22Rv1 (cell line): ENCODE measurements at regions not wholly inside any gene's neighbourhood (a gene's known extent, or its start where the extent isn't known, plus 50 kb on each side); places are given as distances from the start of the nearest gene placed in this dataset.
"Not testable (repeated sequence)": the region's sequence is repeated elsewhere in the genome, so short reads cannot be mapped to it uniquely, and the experiment has no call there.

ENCODE experiments used
- CTCF ChIP-seq: fragments of 450-650 bp; IDR thresholded peaks from 2 replicates; pipeline ENCODE4 v1.5.1; 2017; ENCODE audit warnings: mild to moderate bottlenecking
- ZFX ChIP-seq: fragments of 450-650 bp; IDR thresholded peaks from 2 replicates; pipeline ENCODE4 v1.6.1; 2017; ENCODE audit warnings: antibody characterized with exemption, borderline replicate concordance

- not testable (repeated sequence) for TF ChIP-seq CTCF, ZFX
Observed at GRCh38 chr2:234697300-234697876, 200.5 kb upstream of the ARL4C start.
